ENCODE measurements at regions not wholly inside any gene's neighbourhood (a gene's known extent, or its start where the extent isn't known, plus 50 kb on each side); places are given as distances from the start of the nearest gene placed in this dataset.

DNA sequence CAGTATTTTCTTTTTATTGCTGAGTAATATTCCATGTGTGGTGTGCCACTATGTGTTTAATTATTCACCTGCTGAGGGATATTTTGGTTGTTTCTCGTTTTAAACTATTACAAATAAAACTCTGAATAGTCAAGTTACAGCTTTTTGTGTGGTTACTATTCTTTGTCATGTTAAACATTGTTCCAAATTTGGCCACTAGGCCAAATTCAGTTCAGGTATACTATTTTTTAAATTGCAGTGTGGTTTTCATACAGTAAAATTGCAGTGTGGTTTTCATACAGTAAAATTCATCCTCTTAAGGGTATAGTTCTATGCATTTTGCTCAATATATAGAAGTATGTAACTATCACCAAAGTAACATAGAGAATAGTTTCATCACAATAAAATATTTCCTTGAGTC, 97.4 kb upstream of the FAM3C start:
- DNase-seq (ENCODE audit: low read depth) = no peak

DNA sequence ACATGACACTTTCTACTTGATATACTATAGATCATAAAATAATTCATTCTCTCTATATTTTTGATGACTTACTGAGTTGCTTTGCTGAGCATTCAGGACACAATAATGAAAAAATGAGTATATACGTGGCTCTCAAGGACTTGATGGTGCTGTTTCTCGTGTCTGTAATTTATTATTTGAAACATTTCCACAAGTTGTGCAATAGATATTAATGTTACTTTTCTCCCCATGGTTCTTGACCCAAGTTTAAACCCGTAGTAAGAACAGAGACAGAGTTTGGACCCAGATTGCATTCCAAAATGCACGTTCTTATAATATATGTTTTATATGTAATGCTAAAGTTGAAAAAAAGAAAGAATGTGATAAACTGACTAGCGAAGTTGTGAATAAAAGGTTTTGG, 94.2 kb upstream of the FAM3C start:
- no peak for DNase-seq (ENCODE audit: low read depth)

DNA sequence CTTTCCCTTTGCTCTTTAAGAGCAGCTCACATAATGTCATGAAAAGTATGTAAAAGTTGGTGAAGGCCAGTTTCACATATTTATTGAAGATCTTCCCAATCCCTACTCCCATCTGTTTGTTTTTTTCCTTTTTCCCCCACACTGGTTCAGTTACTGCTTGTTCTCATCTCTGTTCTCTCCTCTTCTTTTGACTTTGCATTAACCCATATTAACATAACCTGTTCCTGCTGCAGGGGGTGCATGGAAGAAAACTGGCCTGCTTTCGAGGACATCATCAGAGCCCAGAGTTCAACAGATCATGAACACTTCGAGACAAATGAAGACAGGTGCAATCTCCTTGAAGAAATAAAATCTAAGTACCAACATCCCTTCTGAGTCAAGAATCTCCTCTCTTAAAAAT, 93.3 kb upstream of the FAM3C start:
- DNase-seq (ENCODE audit: low read depth) = no peak

DNA sequence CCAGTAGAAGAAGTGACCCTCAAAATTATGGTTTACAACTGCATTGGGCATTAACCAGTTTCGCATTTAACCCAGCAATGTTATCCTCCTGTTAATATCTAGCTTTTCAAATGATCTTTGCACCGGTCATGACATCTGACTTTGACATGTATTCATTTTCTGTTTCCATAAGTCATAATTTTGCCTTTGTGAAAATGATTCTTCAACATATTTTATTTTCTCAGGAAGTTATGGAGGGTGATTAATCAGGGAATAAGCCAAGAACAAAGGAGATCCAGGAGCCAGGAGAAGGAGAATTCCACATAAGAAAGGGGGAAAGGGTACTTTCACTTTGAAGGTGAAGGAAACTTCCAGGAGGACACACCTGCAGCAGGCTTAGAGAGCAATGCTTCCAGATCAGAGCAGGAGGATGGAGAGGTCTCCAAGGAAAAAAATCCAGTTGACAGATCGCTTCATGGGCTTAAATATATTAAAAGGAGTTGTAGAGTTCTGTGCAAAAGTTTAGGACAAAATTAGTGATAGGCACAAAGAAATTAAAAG, 92.1 kb upstream of the FAM3C start:
- no peak for DNase-seq (ENCODE audit: low read depth)

DNA sequence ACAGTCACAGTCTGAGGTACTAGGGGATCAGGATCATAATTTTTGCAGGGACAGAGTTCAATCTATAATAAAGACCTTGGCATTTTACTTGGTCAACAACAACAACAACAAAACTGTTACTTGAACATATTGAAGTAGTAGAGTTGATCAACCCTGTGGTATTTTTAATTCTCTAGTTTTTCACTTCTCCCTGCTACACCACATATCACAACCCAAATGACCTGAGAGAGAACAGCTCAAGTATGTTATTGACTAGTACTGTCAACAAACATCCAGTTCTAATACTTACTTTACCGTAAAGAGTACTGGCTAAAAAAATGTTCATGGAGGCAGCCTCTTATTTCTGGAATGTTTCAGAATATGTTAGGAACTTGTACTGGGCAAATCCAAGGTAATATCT, 90.5 kb upstream of the FAM3C start:
- DNase-seq (ENCODE audit: low read depth) = no peak

DNA sequence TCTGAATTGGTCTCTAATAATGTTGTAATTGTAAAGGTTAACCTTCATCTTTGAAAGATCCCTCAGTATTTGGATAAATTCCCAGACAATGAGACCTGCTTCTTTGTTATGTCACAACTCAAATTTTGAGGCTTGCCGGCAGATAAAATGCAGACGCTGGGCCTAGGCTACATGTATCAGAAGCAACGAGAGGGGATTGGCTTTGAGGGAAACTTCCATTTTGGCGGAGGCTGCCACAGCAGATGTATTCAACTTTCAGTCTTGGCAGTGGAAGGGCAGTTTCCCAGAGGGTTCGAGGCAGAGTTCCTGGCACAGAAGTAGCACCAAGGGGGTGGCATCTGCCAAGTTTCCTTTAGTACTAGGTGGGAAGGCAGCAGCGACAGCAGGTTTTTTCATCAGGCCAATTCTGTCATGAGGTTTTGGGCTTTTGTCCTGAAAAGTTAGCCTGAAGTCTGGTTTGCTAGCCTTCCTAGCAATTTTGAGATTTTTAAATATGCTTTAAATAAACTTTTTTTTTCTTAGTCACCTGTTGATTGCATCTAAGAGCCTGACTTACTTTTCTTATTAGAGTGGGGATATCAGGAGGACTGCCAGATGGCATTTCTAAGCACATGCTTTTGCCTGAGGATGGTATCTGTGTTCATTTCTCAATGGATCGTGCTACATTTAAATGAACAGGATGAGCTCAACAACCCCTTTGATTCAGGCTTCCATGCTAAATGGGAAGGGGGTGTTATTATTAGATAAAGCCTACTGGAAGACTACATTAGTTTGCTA, 89.5 kb upstream of the FAM3C start:
- no peak for DNase-seq (ENCODE audit: low read depth)

DNA sequence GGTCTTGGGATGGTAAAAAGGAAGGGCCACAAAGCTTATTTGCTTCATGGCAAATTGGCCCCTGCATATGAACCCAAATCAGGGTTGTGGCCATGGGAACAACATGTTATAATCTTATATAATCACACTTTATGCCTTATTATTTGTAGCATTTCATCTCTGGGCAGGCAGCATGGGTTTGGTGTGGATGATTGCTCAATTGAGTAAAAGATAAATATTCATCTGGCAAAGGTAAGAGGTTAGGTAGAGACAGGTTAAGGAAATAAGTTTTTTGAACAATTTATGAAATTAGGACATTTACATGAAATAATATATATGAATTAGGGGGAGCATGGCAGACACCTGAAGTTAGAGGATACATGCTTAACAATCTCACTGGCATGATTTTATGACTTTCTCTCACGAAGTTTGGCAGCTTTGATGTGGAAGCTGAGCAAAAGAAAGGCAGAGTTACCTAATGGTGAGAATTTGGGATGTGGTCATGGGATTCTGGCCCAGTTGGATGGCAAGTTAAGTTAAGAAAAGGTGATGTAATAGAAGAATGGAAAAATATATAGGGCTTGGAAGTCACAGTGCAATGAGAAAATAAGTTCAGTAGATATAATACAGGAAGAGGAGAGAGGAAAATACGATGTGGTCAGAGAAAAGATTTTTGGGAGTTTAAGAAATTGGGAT, 88.1 kb upstream of the FAM3C start:
- DNase-seq (ENCODE audit: low read depth) = no peak

DNA sequence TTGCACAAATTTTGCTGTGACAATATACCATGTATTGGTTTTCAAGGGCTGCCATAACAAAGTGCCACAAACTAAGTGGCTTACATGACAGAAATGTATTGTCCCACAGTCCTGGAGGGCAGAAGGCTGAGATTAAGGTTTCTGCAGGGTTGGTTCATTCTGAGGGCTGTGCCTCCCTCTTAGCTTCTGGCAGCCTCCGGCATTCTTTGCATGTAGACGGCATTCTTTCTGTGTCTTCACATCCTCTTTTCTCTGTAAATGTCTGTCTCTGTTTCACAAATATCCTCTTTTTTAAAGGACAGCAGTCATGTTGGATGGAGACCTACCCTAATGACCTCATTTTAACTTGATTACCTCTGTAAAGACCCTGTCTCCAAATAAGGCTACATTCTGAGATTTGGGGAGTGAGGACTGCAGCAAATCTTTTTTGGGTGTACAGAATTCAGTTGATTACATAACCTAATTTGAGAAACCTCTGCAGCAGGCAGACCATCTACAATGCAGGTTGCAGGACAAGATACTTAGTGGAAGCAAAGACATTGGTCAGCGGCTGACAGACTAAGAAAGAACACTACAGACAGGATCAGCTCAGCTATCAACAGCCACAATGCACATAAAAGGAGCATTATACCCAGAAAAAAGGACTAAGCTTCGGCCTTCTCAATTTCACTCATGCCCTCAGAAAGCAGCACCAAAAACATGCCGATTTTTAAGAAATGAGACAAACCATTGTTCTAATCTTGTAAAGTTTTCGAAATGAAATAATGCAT, 84.6 kb upstream of the FAM3C start:
- DNase-seq (ENCODE audit: low read depth) = no peak

DNA sequence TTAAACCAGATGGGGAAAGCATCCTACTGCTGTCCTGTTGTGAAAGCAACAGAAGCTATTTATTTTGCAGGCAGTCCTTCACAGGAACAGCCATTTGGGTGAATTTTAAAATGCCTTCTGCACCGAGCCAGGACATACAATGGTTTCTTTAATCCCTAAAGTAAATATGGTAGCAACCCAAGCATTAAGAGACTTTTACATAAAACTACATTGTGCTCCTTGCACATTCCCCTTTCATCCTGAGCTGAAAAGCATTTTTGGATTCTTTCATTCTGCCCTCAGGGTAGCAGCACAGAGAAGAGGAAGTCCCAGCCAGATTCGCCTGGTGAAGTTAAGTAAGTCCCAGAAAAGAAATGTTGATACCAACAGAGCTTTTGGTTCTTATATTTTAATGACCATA, 84.0 kb upstream of the FAM3C start:
- DNase-seq (ENCODE audit: low read depth) = no peak

DNA sequence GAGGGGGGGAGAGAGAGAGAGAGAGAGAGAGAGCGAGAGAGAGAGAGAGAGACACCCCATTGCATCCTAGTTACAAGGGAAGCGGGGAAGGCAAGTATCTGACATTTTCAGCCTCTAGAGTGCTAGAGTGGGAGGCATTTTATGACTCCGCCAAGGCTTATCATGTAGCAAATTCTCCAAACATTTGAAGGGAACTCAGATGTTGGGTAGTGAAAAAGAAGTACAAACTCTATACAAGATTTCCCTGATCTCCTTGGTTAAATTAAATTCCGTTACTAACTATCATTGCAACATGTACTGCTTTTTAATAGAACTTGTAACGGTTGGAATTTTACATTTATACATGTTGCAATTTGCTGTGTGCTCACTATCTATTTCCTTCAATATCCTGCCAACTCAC, 83.4 kb upstream of the FAM3C start:
- DNase-seq (ENCODE audit: low read depth) = no peak

DNA sequence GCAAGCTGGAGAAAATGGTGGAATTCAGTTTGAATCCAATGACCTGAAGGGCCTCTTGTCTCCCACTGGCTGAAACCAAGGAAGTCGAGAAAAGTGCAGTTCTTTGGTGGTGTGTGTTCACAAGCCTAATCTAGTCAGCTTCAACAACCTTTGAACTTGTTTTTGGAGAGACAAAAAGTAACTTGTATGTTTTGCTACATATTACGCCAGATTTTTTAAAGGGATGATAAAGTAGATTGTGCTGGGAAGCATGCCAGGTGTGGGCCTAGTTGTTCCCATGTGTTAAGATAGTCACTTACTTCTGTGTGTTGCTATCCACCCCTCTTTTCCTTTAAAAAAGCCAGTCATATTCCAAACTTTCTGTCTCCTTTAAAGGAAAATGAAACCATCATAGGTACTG, 79.7 kb upstream of the FAM3C start:
- DNase-seq (ENCODE audit: low read depth) = no peak

DNA sequence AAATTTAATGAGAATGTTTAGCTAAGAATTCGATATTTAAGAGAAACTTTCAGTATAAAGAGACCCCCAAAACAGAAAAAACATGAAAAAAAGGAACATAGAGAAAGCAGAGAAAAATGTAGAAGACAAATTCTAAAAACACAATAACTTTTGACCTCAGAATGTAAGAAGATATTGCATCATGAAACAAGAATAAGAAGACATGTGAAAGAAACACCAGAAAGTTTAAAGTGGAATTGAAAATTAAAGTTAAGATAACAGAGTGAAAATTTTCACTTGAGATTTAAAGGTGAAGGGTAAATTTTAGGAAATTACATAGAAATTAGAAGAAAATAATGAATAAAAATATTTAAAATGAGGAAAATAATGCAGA, 78.2 kb upstream of the FAM3C start:
- no peak for DNase-seq (ENCODE audit: low read depth)

DNA sequence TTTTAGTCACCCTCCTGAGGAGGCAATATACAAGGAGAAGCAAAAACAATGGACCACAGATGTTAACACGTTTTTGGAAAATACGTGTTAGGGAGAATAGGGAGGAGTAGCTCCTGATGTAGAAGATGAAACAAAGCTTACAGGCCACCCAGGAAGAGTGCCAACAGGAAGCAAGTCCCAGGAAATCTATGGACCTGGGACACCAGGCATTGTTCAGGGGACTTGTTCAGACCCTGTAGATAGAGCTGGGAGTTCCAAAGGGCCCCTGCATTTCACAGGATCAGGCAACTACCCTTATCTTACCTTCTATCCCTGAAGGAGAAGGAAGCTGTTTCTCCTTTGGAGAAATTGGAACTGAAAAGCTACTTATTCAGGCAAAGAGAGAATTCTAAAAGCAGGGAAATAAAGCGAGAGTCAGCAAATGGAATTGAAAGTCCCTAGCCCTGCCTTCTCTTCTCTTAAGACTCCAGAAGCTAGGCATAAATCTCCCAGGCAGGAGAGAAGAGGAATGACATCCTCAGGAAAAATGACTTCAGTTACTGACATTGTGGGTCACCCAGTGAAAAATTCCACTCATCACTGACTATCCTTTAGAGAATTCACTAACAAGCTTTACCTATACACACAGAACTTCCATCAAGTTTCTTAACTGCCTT, 77.7 kb upstream of the FAM3C start:
- DNase-seq (ENCODE audit: low read depth) = no peak

DNA sequence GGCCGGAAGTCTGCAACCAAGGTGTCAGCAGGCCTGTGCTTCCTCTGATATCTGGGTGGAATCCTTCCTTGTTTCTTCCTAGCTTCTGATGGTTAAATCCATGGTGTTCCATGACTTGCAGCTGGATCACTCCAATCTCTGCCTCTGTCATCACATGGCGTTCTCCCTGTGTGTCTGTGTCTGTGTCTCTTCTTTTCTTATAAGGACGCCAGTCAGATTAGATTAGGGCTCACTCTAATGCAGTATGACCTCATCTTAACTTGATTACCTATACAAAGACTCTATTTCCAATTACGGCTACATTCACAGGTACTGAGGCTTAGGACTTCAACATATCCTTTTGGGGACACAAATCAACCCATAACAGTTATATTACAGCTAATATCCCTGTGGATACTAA, 70.3 kb upstream of the FAM3C start:
- no peak for DNase-seq (ENCODE audit: low read depth)

DNA sequence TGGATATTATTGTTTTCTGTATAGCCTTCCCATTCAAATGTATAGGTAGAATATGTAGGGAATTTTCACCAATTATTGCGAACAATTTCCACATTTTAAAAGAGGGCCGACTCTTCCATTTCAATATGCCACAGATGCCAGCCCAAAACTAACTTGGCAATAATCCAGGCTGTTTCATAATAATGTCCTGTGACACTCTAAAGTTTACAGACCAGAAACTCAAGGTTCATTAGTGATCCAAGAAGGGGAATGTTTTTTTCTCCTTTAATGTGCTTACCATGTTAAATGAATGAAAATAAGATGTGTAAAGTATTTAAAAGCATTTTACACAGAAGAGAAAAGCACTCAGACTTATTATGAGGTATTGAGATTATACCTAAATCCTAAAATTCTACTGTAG, 63.0 kb upstream of the FAM3C start:
- DNase-seq (ENCODE audit: low read depth) = no peak

DNA sequence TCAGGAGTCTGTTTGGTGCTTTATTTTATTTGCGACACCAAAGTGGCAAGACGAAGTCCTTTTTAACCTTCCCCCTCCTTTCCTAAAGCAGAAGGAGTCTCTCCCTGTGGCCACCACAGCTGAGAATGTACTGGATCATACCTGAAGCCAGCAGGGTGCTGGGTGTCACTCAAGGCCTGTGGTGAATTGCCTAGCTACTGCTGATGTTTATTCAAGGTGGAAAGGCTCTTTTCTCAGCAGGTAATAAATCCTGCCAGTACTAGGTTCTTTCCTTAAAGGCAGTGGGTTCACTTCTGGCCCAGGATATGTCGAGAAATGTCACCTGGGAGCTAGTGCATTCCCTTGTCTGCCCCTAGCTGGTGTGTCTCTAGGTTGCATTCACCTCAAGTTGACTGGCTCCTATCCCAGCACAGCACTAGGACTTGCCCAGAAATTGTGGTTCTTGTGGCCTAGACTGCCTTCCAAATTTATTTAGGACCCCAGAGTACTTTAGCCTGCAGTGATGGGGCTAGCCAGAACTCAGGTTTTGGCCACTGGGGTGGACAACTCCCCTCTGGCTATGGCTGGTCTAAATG, 60.8 kb upstream of the FAM3C start:
- no peak for DNase-seq (ENCODE audit: low read depth)

DNA sequence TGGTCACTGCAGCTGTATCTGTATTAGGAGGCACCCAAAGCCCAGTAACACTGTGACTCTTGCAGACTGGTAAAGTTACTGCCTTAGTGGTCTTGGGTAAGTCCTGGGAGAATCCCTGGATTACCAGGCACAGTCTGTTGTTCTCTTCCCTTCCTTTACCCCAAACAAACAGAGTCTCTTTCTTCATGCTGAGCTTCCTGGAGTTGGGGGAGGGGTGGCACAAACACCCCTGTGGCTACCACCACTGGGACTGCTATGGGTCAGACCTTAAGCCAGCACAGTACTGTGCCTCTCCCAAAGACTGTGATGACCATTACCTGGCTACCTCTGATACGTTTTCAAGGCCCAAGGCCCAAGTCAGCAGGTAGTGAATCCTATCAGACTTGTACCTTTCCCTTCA, 59.9 kb upstream of the FAM3C start:
- no peak for DNase-seq (ENCODE audit: low read depth)

DNA sequence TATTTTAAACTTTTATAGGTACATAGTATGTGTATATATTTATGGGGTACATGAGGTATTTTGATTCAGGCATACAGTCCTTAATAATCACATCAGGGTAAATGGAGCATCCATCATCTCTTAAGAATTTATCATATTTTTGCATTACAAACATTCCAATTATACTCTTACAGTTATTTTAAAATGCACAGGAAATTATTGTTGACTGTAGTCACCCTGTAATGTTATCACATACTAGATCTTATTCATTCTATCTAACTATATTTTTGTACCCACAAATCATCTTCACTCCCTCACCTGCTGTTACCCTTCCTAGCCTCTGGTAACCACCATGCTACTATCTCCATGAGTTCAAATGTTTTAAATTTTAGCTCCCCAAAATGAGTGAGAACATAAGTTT, 56.3 kb upstream of the FAM3C start:
- DNase-seq (ENCODE audit: low read depth) = no peak

DNA sequence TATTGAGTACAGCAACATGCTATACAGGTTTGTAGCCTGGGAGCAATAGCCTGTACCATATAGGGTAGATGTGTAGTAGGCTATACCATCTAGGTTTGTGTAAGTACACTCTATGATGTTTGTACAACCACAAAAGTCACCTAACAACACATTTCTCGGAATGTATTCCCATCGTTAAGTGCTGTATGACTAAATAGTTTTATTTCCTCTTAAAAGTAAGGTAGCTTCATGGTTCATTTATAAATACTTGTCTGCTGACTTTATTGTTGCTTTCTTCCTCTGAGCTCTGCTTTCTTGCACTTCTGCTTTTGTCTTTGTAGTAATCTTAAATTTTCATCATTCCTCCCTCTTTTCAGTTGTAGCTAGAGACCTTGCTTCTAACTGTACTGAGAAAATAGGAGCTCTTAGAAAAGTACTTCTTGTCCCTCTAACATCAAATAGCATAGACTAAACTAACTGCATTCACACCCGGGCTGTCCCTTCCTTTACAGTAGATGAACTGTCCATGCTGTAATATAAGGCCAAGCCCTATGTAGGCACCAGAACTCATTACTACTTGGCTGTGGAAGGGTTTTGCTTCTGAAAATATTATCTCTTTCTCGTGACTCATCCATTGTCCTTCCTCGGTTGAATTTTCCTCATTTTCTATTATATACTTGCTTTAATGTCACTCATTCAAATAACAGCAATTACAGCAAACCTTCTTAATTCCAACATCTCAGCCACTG, 55.4 kb upstream of the FAM3C start:
- DNase-seq (ENCODE audit: low read depth) = no peak

DNA sequence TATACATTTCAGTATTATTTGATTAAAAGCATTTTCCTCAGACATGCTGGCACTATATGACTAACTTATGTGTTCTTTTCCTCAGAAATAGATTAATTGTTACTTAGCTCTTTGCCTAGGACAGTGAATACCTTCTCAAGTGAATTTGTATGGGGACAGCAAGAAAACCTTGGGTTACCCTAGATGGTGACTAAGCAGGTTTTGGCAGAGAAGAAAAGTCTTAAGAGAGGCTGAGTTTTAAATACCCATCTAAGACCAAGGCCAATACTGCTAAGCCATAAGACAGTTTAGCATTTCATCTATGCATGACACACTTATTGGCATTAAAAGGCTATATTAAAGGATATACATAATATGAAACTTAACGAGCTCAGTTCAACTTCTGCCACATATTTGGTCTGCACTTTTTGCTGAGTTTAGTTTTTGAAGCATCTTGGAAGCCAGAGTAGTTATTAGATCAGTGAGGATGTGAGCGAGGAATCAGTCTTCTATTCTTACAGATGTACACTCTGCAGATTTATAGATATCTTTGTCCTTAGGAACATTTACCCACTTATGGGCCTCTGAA, 54.6 kb upstream of the FAM3C start:
- no peak for DNase-seq (ENCODE audit: low read depth)

DNA sequence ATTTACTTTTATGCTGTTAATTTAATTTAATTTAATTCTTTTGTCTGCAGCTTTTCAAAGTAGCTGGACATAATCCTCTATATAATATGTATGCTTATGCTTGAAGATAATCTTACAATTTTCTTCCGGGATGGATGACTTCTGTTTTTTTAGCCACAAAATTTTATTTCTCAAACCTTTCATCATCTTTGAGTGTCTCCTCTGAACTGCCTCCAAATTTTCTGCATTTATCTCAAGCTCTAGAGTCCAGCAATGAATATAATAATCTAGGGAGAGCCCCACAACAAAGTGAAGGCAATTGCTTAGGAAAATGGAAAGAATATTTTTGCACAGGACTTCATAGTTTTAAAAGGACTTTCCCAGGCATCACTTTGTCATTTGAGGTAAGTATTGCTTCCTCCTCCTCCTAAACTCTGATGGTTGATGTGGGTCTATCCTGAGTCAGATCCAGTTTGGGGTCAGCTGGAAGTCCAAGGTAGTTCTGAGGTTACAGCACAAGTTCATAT, 53.7 kb upstream of the FAM3C start:
- DNase-seq (ENCODE audit: low read depth) = no peak
